HG02884 (cell line): ENCODE measurements at regions not wholly inside any gene's neighbourhood (a gene's known extent, or its start where the extent isn't known, plus 50 kb on each side); places are given as distances from the start of the nearest gene placed in this dataset.

ENCODE experiments used
- ATAC-seq: cut with Tn5 transposase; IDR thresholded peaks from one replicate; pipeline ENCODE4 v1.9.1; 2021; ENCODE audit warnings: mild to moderate bottlenecking, moderate library complexity; ENCODE audit not compliant: unreplicated experiment

DNA sequence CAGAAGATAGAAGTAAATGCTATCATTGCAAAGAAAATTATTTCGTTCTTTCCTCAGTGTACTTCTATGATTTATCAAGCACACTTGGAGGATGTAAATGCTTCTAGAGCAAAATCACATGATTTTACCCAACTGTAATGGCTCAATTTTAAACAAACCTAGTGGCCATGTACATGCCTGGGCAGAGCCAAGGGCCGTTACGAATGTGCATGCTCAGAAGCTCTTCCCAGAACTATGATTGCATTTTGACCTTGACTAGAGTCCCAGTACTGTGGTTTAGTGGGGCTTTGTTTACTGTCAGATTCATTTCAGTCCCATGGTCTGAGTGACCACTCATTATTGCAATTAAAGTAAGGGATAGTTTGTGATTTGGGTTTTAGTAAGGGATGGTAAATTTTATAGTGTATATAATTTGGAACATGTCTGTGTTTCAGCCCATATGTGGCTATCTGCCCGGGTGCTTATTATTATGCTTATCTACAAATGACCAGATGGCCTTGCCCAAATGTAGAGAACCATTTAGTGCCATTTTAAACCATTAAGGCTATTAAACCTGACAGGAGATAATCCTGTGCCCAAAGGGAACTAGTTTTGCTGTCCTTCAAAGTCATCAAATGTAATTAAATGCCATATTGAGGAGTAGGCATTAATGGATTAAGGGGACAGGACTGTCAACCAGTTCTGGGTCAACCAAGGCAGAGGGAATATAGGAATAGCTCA lies 239.1 kb downstream of the ICOS start:
- no peak for ATAC-seq

DNA sequence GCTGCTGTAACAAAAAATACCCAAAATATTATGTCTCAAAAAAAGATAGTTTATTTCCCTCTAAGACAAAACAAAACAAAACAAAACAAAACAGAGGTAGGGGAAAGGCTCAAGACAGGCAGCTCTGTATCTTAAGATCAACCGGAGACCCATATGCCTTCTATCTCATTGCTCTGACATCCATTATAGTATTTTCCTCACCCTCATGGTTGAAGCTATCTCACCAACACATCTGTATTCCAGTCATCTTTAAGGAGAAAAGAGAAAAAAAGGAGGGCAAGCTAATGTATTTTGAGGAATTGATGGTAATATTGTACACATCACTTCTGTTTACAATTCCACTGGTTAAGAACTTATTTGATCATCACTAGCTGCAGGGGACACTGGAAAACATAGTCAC lies 239.7 kb downstream of the ICOS start:
- no peak for ATAC-seq

GRCh38 chr2:204177251-204177976 lies 240.9 kb downstream of the ICOS start:
- peak; percentile 25 for ATAC-seq

DNA sequence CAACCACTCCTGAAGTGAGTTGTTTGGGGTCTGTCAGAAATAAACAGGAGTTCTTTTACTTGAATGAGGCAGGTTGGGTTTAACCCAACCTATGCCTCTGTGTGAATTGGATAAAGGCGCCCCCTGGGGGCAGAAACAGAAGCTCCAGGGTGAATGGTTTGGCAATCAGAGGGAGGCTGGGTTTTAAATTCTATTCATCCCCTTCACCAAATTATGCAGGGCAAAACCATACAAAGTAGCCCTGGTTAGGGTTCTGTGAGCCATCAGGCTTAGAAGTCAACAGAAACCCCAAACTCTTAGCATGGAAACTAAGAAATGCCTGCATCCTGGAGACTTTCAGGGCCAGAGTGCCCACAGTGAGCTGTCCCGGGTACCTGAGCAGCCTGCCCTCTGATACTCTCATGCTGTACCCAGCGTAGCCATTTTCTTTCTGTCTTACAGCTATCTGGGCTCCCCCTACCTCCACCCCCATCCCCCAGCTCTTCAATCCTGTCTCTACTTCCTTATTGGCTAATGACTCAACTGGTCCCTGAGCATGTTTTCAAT lies 241.5 kb downstream of the ICOS start:
- ATAC-seq: peak; percentile 85

DNA sequence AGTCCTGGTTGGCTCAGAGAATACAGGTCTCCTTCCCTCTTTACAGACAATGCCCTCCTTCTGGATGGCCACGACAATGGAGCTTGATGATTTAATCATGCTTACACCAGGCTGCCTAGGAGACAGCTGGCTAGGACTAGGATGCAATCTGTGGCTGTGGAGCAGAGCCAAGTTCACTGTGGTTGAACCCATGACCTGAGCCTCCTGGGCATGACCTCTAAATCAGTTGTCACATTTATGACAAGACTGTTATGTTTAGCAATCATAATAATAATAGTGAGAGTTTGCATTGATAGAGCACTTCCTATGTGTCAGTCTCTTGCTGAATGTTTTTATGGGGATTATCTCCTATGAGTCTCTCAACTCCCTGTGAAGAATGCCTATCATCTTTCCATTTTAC lies 244.1 kb downstream of the ICOS start:
- no peak for ATAC-seq

- ATAC-seq: no peak
Observed at GRCh38 chr2:204183608-204184007, 247.0 kb downstream of the ICOS start.

DNA sequence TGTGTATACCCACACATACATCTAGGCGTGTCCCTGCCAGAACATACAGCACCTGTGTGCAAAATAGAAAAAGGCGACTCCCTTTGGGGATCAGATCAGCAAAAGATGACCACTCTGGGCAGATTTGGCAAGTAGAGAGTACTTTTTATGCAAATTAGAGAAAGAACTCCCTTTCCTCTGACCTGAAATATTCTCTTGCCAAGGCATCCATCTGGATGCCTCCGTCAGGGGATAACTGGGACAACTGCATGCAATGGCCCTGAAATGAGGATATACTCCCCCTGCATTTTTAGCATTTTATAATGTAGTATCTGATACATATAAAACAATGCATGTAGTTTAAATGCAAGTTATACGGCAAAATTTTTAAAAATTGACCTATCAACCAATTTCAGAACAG lies 247.7 kb downstream of the ICOS start:
- ATAC-seq: no peak

DNA sequence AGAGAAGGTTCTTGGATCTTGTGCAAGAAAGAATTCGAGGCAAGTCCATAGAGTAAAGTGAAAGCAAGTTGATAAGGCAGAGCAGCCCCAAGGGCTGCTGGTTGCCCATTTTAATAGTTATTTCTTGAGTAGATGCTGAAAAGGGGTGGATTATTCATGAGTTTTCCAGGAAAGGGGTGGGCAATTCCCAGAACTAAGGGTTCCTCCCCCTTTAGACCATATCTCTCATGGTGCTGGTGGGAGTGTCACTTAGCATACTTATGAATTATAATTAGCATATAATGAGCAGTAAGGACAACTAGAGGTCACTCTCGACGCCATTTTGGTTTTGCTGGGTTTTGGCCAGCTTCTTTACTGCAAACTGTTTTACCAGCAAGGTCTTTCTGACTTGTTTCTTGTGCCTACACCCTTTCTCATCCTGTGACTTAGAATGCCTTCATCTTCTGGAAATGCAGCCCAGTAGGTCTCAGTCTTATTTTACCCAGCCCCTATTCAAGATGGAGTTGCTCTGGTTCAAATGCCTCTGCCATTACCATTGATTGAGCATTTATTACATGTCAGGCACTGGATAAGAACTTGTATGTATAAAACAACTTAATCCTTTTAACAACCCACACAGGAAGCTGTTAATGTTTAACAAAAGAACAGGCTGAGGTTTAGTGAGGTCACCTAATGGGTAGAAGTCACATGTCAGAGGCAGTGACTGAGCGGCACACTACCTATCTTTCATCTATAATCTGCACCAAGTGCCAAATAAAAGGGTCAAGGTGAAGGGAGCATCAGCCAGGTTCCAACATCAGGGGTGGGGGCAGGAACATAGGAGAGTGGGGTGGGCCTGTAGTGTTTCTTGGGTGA lies 250.9 kb downstream of the ICOS start:
- no peak for ATAC-seq

DNA sequence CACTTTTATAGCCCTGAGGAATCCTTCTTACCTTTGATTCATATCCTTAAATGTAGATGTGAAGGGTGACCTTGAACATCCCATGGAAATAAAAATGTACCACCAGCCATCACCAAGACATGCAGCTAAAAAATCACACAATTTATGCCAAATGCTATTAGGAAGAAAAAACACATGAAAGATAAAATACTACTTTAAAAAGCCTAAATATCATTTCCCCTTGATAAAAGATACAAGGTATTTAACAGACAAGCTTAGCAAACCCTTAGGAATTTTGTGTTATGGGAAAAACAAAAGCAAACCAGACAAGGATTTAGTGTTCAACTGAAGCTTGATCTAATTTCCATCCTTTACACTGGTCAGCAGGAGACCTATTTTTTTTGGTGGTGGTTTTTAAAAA lies 255.0 kb downstream of the ICOS start:
- no peak for ATAC-seq

DNA sequence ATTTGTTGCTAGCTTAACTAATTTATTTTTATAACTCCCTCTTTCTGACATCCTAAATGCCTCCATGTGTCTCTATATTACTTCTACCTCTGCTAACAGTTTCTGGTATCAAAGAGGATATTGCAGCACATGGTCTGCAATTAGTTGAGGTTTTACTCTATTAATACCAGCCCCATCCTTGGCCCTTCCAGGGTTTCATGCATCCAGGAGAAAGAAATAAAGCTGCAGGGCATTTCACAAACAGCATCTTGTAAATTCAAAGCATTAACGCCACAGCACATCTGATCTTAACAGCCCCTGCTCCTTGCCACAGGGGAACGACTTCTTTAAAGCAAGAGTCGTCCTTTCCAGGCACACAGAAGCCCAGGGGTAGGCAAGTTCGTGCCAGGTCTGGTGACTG lies 258.9 kb downstream of the ICOS start:
- no peak for ATAC-seq

DNA sequence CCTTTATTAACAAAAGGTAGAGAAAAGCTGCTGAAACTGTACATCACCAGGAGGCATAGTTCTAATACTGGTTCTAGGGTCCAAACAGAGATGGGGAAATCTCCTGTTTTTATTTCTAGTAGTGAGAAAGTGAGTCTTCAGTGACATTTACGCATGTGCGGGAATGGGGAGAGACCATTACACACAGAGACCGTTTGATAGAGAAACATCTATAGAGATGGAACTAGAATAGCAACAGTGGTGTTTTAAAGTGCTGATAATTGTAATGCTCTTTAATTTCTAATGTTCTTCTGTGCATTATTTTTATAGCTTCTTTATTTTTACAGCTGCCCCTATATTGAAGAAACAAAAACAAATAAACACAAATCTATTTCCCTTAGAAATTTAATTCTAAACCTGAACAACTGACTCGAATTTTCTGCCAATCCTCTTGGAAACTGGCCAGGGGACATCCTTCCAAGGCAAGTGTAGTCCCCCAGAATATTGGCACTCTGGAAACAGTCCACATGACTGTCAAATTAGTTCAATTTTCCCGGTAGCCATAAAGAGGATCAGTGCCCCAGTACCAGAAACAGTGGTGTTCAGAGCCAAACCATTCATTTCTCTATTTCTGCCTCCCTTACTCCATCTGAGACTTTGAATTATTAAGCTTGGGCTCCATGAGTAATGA lies 260.9 kb downstream of the ICOS start:
- ATAC-seq: no peak

- no peak for ATAC-seq
Observed at GRCh38 chr2:204199357-204199756, 262.8 kb downstream of the ICOS start.

DNA sequence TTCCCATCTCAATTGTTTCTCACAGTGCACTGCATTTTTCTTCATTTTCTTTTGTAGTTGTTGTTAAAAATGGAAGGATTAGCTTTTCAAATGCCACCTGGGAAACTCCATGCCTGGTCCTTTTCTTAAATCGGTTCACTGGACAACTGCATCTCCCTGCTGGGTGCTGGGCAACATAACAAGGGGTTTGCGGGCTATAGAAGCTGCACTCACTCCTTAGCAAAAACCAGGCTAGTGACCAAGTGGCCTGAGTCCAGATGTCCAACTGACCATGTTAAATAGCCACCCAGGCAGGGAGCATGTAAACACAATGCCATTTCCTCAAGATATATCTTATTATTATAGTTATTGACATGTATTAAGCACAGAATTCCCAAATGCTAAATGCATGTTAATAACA lies 264.9 kb downstream of the ICOS start:
- no peak for ATAC-seq

DNA sequence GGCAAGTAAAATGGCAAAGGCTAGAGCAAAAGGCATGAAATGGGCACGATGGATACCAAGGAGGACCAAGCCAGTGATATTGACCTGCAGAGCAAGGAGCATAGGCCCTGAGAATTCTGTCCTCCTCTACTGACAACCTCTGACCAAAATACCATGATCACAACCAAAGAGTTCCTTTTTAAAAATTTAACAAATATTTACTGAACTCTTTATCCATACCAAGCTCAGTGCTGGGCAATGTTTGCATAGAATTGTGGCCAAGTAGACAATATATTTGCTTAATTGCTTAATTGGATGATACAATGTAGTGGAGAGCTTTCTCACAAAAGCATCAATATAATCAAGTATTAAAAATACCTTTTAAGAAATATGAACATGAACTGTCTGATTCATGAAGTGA lies 265.7 kb downstream of the ICOS start:
- no peak for ATAC-seq

DNA sequence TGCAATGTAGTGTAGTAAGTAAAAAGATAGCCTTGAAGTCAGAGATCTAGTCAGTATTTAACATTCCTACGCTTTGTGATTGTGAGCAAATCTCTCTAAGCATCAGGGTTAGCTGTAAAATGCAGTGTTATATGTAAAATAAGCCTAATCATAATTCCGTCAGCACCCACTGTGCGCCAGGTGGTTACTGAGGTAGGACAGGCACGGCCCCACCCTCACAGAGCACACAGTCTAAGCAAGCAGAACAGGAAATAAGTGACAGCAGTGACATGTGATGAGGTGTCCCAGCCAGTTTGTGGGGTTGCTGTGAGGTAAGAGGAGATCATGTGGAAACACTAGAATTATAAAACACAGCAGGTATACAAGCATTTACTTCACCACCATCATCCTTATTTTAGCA lies 267.1 kb downstream of the ICOS start:
- no peak for ATAC-seq

- no peak for ATAC-seq
Observed at GRCh38 chr2:204205082-204205481, 268.5 kb downstream of the ICOS start.

DNA sequence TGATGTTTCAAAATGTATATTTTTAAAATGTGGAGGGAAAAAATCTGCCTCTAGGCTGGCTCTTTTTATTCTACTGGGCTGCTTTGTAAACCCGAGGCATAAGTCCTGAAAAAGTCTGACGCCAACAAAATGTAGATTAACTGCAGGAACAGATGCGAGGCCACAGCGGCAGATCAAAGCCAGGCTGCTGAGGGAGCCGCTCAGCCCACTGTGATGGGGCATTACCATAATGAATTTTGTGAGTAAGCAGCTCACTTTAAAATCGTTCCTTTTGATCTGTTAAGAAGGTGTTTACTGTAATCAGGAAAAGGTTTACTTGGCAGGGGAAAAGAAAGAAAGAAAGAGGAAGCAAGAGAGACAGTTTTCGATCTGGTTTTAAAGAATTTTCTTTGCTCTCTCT lies 269.0 kb downstream of the ICOS start:
- no peak for ATAC-seq

GRCh38 chr2:204207866-204208265 lies 271.3 kb downstream of the ICOS start:
- ATAC-seq: no peak

- no peak for ATAC-seq
Observed at GRCh38 chr2:204213588-204213987, 277.0 kb downstream of the ICOS start.

DNA sequence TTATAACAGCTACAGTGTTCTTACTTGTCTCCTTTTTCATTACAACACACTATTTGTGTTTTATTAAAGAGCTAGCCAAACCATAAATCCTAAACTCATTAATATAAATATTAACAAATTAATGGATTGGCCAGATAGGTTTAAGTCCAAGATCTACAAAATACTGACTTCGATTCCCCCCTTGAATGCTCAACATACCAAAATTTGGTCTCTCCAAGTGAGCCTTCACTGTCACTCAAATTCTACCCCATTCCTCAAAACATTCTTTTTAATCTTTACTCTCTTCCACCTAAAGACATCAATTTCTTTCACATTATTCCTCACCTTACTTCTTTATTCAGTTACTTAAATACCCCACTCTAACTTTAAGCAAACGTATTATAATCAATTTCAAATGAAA lies 281.5 kb downstream of the ICOS start:
- no peak for ATAC-seq

DNA sequence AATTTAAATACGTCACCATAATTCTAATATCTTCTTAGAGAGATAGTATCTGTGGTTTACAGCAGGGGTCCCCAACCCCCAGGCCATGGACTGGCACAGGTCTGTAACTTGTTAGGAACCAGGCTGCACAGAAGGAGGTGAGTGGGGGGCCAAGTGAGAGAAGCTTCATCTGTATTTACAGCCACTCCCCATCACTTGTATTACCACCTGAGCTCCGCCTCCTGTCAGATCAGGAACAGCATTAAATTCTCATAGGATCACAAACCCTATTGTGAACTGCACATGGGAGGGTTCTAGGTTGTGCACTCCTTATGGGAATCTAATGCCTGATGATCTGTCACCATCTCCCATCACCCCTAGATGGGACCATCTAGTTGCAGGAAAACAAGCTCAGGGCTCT lies 282.6 kb downstream of the ICOS start:
- ATAC-seq: no peak
